H1 (cell line): ENCODE measurements at regions not wholly inside any gene's neighbourhood (a gene's known extent, or its start where the extent isn't known, plus 50 kb on each side); places are given as distances from the start of the nearest gene placed in this dataset.

Experiments
- POLR2A ChIP-seq, 2 experiments: IDR thresholded peaks; 1 replicate in 1 of 2; 2 replicates in 1 of 2; pipeline ENCODE4 v1.6.1; 2011; ENCODE audit warnings: low read depth in 2 of 2, low read length in 2 of 2, mild to moderate bottlenecking in 2 of 2; ENCODE audit errors: control extremely low read depth in 1 of 2
- RAD21 ChIP-seq, 2 experiments: IDR thresholded peaks in 1 of 2; conservative IDR thresholded peaks in 1 of 2; 2 replicates each; pipeline ENCODE4 v1.6.1; 2011; ENCODE audit warnings: low read depth in 2 of 2, low read length in 2 of 2, improper control_type of control experiment in 1 of 2, inconsistent platforms in 1 of 2, mild to moderate bottlenecking in 1 of 2, moderate library complexity in 1 of 2

DNA sequence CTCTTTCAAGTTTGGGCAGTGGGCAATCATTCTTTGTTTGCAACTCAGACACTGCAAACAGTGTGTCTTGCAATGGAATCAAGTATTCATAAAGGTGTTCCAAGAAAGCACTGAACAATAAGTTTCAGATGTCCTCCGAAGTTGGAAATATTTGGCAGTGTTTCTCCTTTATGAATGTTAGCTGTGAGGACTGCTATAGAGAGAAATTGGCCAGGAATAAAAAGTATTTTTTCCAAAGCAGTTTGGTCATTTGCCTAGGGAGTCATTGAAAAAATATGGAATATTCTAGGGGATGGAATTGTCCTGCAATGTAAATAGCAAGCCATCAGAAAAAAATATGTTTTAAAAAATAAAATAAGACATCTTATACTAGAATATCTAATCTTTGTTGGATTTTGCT is 688.6 kb upstream of the SEMA6A start (continued):
- TF ChIP-seq RAD21 (IDR thresholded peaks at IDR 0.05 in 1 of 2, conservative IDR thresholded peaks at IDR 0.05 in 1 of 2; ENCODE audit: low read depth in 2 of 2, low read length in 2 of 2): no peak
- TF ChIP-seq POLR2A (IDR thresholded peaks at IDR 0.05; ENCODE audit: control extremely low read depth in 1 of 2, low read depth in 2 of 2, low read length in 2 of 2): no peak
